Limb (tissue), 2 donors: ENCODE measurements at regions not wholly inside any gene's neighbourhood (a gene's known extent, or its start where the extent isn't known, plus 50 kb on each side); places are given as distances from the start of the nearest gene placed in this dataset.
A peak's percentile ranks its signal among the peaks of the same experiment; 100 is the strongest.

ENCODE experiments used
- DNase-seq, 2 donors: peaks; one replicate each; pipeline ENCODE4 v3.0.0-alpha.2; 2016; ENCODE audit errors: extremely low spot score in 2 of 2

DNA sequence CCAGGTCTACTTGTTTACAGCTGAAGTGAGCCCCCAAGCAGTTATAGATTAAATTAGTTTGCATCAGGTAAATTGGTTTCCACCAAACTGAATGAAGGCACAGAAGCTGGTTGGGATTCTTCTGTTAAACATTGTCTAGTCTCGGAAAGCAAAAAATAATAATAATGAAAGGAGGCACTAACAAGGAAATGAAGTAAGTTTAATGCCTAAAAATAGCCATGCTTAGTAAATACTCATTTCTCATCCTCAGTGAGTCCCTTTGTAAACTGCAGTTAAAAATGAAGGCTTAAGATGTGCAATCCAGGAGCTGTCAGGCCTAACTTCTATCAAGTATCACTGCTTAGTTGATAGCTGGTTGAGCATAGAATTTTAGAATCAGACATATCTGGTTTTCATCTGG lies 113.5 kb downstream of the BTG1 start:
- DNase-seq, result no peak

DNA sequence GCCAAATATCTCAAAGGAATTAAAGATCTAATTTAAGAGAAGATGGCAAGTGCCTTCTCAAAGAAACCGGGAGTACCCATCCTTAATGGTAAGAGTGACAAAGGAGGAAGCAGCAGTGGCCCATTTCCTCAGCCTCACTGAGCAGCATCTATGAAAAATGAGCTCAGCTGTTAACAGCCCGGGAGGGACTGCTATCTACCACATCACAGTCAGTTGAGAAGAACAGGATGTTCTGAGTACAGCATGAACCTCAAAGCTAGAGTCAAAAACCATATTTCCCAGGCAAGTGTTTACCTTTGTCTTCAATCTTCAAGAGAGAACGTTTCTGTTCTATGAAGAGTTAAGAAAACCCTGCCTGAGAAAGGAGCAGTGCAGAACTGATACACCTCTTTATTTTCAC lies 115.0 kb downstream of the BTG1 start:
- no peak for DNase-seq

DNA sequence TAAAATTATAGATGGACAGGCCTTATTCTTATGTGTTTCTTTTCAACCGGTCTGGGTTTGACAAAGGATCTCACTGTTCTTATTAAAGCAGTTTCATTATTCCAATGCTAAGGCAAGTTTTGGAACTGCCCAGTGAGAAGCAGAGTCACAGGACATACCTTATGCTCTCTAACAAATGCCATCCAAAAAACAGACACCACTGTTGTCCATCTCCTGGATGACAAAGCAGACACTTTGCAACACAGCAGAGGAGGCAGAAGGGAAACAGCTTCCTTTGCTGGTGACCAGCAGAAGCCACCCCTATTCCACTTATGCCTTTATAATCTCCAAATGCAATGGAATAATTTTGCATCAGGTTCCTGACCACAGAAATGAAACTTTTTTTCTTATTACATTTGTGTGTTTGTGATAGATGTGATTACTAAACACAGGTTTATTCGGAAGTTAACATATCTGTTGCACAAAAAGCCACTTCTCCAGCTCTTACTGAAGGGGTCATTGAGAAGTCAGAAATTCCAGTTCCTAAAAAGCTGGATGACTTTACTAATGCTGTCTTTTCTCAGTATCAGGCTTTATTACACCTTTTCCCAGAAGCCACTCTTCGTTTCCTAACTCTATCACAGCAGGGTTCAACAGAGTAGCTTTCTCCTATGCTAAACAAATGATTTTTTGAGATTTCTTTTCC lies 115.6 kb downstream of the BTG1 start:
- DNase-seq, result no peak

DNA sequence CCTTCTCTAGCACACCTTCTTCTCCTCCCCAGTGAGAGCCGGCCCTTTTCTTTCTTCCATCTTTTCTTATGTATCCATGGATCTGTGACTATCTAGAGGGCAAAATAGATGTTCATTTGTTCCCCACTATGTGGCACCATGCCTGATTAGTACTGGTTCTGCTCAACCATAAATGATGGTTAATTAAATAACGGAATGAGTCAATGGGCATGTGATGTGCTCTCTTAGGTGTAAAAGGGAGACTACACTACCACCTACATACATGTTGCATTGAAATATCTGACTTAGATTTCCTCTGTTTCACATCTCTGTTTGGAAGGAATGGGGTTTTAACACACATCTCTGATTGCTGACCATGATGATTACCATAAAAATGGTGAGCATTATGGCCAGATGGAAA lies 116.5 kb downstream of the BTG1 start:
- DNase-seq, result no peak

DNA sequence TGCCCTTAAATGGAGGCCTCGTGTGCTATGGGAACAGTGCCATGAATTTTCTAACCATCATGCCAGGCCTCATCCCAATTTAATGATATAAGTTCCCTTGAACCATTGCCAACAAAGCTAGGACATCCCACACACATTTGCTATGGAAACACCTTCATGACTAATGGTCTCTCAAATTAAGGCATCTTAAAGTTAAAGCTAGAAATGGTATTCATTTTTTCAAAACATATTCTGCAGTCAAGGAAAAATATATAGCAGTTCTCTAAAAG lies 117.3 kb downstream of the BTG1 start:
- no peak for DNase-seq

DNA sequence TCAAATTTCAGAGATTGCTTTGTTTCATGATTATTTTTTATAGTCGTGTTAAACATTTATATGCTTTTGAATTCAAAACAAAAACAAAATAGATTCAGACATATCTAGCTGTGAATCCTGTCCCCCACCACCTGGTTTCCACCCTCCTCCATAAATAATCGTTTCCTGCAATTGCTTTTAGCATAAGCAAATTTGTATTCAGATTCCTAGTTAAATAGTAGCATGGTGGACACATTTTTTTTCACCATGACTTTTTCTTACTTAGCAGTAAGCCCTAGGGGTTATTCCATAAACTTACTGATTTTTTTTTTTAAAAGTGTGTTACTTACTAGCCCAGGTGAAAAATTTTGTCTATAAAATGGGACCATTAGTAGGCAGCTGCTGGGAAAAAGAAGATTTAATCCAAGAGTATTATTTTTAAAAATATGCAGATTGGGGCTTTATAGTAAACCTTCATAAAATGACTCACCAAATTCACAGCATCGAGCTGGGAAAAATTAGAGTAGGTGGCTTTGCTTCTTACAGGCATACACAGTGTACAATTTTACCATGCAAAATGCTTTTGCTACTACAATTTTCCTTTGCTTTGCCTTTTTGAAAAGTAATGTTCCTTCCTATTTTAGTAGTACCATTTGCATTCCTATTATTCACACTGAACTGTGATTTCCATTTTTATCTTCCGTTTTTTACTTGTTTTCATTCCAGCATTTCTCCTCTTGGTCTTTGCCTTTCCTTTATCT lies 117.8 kb downstream of the BTG1 start:
- DNase-seq, result no peak

DNA sequence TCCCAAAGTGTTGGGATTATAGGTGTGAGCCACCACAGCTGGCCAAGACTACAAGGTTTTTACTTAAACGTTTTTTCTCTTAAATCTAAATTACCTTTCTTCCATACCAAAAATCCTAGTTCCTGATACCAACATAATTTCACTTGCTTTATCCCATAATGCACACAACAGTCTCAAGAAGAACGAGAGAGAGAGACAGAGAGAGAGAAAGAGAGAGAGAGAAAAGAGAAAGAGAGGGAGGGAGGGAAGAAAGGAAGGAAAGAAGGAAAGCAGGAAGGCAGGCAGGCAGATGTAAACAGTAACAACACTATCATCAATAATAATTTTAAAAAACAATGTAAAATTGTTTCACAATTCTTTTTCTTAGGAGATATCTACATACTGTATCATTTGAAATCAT lies 118.4 kb downstream of the BTG1 start:
- no peak for DNase-seq

DNA sequence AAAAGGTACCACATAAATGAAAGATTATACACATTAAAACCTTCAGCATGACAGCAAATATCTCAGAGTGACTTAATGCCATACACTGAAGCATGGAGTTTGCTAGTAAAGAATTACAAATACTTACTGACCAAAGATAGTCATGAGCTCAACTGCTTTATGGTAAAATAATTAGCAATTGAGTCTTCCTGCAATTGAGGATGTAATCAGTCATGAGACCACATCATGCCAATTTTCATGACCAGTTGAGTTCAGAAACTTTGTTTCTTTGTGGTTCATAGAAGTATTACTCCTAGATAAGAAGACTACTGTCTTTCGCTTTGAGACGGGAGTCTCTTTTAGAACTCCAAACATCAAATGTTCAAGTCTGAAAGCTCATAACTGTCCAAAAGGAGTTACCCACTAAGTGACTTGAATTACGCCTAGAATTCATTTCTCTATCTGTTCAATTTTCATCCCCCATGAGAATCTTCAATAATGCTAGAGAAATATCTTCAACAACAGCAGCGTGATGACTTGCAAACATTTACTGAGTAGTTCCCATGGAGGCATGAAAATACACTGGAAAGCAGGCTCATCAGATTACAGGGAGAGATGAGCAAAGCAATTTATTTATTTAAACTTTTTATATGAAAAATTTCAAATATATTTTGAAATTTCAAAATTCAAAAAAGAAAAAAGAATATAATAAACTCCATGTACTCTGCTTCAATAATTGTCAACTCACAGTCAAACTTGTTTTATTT lies 120.0 kb downstream of the BTG1 start:
- DNase-seq, result no peak

DNA sequence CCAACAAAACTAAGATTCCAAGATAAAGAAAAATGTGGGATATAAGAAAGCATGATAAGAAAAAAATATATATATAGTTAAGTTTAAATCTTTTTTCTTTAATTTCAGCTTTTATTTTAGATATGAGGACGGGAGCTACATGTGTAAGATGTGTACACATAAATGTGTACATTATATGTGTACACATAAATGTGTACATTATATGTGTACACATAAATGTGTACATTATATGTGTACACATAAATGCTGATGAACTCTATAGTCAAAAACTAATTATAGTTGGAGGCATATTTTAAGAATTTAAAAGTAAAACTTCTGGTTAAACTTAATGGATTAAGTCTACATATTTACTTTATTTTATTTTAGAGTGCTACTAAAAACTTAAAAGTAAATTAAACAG lies 123.6 kb downstream of the BTG1 start:
- DNase-seq, result no peak

DNA sequence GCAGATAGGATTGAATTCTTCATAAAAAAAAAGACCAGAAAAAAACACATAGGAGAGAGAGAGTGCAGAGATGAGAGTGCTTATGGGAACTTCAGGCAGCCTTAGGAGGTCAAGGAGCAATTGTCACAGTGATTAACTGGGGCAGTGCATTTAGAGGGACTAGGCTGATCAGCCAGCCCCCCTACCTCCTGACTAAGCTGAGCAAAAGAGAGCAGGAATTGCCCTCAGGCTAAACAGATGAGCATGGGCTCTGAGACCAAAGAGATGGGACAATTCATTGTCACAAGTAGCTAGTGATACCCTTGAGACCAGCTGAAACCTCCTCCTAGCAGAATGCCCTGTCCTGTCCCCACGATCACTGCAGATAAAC lies 124.0 kb downstream of the BTG1 start:
- DNase-seq, result no peak

DNA sequence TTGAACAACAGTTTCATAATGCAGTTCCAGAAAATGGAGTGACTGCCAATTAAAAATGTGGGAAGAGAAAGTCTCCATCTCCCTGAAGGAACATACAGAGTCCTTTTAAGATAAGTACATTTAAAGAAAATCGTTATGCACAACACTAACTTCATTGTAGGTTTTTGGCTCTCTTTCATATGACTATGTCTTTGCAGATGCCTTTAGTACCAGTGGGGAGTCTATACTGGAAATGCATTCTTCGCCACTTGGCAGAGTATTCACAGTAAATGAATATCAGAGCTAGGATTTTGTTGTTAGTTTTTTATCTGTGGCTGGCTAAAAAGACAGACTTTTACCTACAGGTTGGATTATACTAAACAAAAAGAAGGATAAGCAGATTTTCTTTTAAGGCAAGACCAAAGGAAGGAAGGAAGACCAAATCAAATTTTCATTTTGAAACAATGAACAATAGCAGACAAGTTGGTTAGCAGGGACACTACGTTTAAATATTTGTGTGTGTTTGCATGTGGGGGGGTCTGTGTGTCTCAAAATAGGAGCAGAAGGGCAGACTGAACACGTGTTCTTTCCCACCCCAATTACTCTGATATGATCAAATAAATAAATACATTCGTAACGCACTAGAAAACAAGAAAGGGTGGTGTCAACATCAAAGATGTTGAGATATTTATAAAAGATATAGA lies 124.5 kb downstream of the BTG1 start:
- DNase-seq, result peak in 1 of 2 donors; percentile 26

DNA sequence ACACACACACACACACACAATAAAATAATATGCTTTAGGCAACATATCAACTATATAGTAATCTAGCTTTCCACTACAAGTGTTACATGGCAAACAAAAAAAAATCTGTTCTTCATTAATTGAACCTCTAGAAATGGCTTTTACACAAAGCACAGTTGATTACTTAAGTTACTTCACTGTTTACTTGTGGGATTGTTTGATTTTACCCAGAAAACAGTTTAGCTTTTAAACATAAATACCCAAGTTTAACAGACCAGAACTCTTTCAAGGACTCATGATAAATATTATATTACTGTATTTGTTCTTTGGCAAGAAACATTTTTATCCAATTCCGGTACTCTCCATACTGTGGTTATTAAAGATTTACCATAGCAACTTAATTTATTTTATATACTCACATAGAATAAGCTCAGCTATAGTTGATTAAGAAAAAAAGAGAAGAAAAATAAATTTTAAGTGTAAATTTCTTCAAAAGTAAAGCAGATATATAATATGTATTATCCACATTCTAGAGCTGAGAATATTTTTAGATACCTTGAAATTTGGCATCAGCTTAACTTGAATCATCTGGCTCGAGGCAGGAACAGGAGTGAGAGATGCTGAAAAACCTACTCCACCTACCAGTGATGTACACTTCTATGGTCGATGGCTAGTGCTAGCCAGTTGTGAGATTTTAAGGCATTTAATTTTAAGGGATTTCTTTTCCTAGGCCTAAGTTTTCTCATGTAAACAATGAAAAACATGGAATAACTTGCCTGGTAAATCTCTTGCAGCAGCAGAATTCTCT lies 126.0 kb downstream of the BTG1 start:
- DNase-seq, result no peak

DNA sequence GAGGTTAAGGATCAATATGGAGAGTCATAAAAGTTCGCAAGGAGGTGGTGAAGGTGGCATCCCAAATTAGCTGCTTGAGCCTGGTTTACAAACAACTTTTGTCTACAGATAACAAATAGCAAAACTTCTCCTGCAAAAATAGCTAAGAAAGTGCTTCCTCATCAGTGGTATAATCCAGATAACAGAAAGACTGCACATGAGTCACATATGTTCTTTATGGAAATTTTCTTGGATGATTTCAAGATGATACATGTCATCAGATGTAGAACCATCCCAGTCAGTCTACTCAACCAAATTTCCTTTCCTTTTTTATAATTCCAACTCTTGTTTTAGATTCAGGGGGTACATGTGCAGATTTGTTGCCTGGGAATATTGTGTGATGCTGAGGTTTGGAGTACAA lies 133.0 kb downstream of the BTG1 start:
- no peak for DNase-seq

DNA sequence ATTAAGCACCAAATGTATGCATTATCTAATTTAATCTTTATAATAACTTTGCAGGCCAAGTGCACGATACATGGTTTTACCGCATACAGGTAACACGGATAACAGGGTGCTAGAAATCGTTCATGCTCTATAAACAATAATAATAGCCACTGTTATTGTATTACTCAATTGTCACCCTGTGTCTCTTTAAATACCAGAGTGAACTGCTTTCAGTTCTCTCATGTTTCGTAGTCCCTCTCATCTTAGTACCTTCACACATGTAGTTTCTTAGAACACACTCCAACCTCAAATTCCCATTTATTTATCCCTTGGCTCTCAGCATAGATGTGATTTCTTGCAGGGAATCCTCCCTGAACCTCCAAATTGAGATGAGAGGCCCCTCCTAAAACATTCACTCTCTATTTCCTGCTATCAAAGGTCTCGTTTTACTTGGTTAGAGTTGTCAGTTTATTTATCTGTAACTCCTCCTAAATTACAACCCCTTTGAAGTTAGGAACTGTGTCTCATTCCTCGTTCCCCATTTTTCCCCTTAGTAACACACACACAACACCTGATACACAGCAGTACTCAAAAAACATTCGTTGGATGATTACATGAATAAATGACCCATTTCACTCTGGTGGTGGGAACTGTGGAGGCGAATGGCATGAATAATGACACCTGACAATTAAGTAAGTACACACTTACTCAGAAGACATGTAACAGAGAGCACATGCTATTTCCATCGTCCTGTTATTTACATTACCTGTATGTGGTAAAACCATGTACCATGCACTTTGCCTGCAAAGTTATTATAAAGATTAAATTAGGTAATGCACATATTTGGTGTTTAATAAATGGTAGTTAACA lies 134.6 kb downstream of the BTG1 start:
- DNase-seq, result no peak

DNA sequence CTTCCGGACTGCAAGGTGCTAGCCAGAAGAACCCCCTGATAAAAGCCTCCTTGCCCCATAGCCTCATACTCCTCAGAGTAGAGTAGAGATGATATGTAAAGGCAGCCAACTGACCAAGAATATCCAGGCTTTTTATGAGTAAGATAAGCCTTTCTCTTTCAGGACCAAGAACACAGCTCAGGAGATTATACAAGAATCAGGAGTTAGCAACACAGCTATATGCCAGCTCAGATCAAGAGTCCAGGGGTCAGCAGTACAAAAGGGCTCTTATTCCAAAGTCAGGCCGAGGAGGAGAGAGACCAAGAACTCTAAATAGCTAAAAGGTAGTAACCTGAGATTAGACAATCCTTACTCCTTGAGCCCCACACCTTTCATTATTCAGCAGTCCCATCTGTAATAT lies 135.3 kb downstream of the BTG1 start:
- no peak for DNase-seq

DNA sequence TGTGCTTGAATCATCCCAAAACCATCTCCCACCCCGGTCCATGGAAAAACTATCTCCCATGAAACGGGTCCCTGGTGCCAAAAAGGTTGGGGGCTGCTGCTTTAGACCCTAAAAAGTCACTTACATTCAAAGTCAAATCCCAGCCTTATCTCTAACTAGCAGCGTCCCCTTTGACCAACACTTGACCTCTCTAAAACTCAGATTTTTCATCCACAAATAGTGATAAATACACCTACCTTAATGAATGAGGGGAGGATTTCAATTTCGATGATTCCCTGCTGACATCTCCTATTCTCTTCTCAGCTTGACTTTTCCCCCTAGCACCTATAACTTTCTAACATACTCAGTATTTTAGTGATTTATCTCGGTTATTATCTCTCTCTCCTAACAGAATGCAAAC lies 137.3 kb downstream of the BTG1 start:
- no peak for DNase-seq

DNA sequence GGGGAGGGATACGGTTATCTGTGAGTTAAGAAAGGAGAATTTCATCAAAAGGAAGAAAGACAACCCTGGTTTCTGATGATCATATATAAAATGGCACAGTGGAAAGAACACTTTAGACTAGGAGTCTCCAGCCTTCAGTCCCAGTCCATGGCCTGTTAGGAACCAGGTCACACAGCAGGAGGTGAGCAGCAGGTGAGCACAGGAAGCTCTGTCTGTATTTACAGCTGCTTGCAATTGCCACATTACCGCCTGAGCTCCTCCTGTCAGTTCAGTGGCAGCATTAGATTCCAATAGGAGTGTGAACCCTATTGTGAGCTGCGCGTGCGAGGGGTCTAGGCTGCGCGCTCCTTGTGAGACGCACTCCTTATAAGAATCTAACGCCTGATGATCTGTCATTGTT lies 137.9 kb downstream of the BTG1 start:
- no peak for DNase-seq

DNA sequence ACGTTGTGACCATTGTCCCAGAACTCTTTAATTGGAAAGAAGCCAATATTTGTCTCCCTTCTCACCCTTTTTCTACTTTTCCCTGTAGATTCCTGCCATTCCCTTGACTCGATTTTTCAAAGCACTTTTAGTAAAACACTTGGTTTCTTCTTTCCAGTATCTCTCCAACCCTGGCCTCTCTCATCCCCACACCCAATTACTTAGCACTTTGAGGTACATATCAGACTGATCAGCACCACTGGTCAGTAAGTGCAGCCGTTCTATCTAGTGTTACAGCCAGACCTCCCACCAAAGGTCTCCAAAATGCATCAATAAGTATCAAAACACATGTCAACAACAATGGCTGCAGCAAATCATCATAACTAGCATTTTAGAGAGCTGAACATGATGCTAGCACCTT lies 141.9 kb downstream of the BTG1 start:
- DNase-seq, result no peak

DNA sequence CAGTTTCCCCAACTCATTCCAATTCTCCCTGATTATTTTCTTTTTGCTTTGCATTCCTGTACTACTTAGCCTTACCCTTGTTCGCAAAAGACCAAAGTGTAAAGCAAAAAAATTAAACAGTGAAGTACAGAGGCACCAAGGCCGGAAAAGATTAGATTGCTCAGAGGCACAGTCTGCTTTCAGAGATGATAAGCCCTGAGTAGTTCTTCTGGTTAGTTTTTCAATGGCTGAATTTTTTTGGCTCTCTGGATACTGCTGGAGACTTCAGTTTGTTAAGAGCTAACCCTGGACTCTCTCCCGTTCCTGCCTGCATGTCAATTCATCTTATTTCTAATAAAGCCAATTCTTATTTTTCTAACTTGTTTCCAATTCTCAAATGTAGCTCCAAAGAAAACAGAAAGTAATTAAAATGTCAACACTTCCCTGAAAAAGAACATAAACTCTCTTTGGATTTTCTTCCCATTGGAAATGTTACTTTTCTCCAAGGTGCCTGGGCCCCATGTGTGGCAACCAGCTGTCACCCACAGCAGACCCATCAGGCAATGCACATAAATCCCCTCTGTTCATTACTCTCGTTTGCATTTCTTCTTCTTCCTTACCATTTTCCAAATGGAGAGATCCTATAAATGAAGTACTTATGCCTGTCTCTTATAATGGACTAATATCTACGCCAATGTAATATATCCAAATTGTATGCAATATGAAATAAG lies 142.8 kb downstream of the BTG1 start:
- no peak for DNase-seq

DNA sequence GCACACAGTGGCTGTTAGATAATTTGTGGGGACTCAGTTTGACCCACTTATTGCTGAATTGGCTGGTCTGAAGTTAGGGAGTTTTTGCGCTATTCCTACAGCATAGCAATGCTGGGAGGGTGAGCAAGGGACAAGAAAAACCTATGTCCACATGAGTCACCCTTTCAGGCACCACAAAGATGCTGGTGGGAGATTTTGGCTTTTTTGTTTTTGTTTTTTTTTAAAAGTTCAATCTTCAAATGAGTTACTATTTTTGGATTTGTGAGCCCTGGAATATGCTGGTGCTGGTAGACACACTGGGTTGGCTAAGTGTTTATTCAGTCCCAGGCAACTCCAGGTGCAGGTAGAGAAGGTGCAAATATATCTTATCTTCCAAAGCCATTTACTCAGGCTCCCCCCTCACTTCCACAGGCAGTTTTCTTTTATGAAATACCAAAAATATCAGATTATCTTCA lies 143.4 kb downstream of the BTG1 start:
- no peak for DNase-seq
